ENCODE measurements at regions not wholly inside any gene's neighbourhood (a gene's known extent, or its start where the extent isn't known, plus 50 kb on each side); places are given as distances from the start of the nearest gene placed in this dataset.

DNA sequence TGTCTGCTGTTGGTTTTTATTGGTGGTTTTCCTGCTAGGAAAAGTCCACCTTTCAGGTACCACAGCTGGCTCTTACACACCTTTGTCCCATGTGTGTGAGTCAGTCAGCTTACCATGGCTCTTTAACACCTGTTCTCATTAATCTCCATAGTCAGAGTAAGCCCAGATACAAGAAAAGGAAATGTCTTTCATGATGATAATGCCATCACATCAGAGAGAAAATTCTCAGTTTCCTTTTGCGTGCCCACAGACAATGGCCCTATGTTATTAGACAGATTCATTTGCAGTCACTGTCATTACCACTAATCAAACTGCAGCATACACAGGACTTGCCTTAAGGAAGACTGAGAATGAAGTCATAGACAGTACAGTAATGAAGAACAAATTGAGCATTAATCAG is 1583.6 kb upstream of the LRRTM3 start:
- DNase-seq, result no peak
- Histone ChIP-seq H3K79me2 (ENCODE audit: control insufficient read depth, insufficient read depth, low read length) (no peaks in the 10 kb centered on the region), H3K4me3 (ENCODE audit: control extremely low read depth in 1 of 5, extremely low read depth in 1 of 5, insufficient read depth in 1 of 5, low read depth in 2 of 5, low read length in 4 of 5) (no peak overlapping the region), H2AFZ (ENCODE audit: insufficient read depth, low read depth, low read length, poor library complexity, severe bottlenecking) (no peak overlapping the region), H3K4me2 (replicated peaks; ENCODE audit: low read depth, low read length, poor library complexity, severe bottlenecking) (no peak overlapping the region), H3K36me3 (replicated peaks in 1 of 2; ENCODE audit: control extremely low read depth in 1 of 2, control insufficient read depth in 1 of 2, extremely low read depth in 1 of 2, insufficient read depth in 2 of 2, low read length in 1 of 2) (no peaks in the 10 kb centered on the region), H3K9me3 (ENCODE audit: control extremely low read depth in 1 of 3, control insufficient read depth in 2 of 3, insufficient read depth in 1 of 3, low read length in 2 of 3) (no peaks in the 10 kb centered on the region), H3K27ac (ENCODE audit: low read length in 2 of 2) (no peak overlapping the region), H3K4me1 (ENCODE audit: control insufficient read depth in 2 of 2, insufficient read depth in 2 of 2, low read length in 2 of 2) (no peaks in the 10 kb centered on the region), H4K20me1 (ENCODE audit: control insufficient read depth, insufficient read depth, low read length, poor library complexity, severe bottlenecking) (no peaks in the 10 kb centered on the region), H3K27me3 (replicated peaks in 1 of 4; ENCODE audit: control extremely low read depth in 1 of 4, control insufficient read depth in 3 of 4, insufficient read depth in 4 of 4, low read length in 3 of 4) (no peaks in the 10 kb centered on the region), H3K9ac (ENCODE audit: low read length) (no peak overlapping the region)
- Mint-ChIP-seq H3K9me3 (ENCODE audit: insufficient read depth) (no peaks in the 10 kb centered on the region), H3K4me1 (no peaks in the 10 kb centered on the region), H3K4me3 (no peak overlapping the region), H3K27me3 (no peaks in the 10 kb centered on the region), H3K27ac (no peak overlapping the region)
- WGBS (ENCODE audit: insufficient coverage), result no CpG with 5 or more reads among the region's 1 CpG
- TF ChIP-seq, protein P1, sequence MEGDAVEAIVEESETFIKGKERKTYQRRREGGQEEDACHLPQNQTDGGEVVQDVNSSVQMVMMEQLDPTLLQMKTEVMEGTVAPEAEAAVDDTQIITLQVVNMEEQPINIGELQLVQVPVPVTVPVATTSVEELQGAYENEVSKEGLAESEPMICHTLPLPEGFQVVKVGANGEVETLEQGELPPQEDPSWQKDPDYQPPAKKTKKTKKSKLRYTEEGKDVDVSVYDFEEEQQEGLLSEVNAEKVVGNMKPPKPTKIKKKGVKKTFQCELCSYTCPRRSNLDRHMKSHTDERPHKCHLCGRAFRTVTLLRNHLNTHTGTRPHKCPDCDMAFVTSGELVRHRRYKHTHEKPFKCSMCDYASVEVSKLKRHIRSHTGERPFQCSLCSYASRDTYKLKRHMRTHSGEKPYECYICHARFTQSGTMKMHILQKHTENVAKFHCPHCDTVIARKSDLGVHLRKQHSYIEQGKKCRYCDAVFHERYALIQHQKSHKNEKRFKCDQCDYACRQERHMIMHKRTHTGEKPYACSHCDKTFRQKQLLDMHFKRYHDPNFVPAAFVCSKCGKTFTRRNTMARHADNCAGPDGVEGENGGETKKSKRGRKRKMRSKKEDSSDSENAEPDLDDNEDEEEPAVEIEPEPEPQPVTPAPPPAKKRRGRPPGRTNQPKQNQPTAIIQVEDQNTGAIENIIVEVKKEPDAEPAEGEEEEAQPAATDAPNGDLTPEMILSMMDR (IDR thresholded peaks at IDR 0.05), result no peak
- ChIA-PET POLR2A (no interaction called here), CTCF (no interaction called here)
- no peak for ATAC-seq (ENCODE audit: low read depth)
- intact Hi-C loops (cut with micrococcal nuclease), result no loop called here

DNA sequence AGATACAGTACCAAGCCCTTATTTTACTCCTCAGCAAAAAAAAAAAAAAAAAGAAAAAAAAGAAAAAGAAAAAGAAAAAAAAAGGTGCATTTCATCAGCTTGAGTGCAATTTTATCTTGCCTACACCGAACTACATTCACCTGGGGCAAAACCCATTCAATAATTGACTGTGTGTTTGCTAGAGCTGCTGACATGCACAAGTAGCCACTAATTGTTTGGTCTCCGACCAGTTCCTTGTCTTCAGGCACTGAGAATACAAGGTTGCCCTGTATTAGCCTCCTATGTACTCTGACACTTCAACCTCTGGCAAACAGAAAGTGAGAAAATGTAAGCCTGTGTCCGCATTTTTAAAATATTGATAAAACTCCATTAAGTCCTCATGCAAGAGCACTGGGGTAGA is 1579.4 kb upstream of the LRRTM3 start:
- Histone ChIP-seq H3K4me1 (ENCODE audit: control insufficient read depth in 2 of 2, insufficient read depth in 2 of 2, low read length in 2 of 2) (no peaks in the 10 kb centered on the region), H3K4me3 (ENCODE audit: control extremely low read depth in 1 of 5, extremely low read depth in 1 of 5, insufficient read depth in 1 of 5, low read depth in 2 of 5, low read length in 4 of 5) (no peak overlapping the region), H3K27me3 (replicated peaks in 1 of 4; ENCODE audit: control extremely low read depth in 1 of 4, control insufficient read depth in 3 of 4, insufficient read depth in 4 of 4, low read length in 3 of 4) (no peaks in the 10 kb centered on the region), H2AFZ (ENCODE audit: insufficient read depth, low read depth, low read length, poor library complexity, severe bottlenecking) (no peak overlapping the region), H3K36me3 (replicated peaks in 1 of 2; ENCODE audit: control extremely low read depth in 1 of 2, control insufficient read depth in 1 of 2, extremely low read depth in 1 of 2, insufficient read depth in 2 of 2, low read length in 1 of 2) (no peaks in the 10 kb centered on the region), H3K9me3 (ENCODE audit: control extremely low read depth in 1 of 3, control insufficient read depth in 2 of 3, insufficient read depth in 1 of 3, low read length in 2 of 3) (no peaks in the 10 kb centered on the region), H3K27ac (ENCODE audit: low read length in 2 of 2) (no peak overlapping the region), H3K4me2 (replicated peaks; ENCODE audit: low read depth, low read length, poor library complexity, severe bottlenecking) (no peak overlapping the region), H3K9ac (ENCODE audit: low read length) (no peak overlapping the region), H4K20me1 (ENCODE audit: control insufficient read depth, insufficient read depth, low read length, poor library complexity, severe bottlenecking) (no peaks in the 10 kb centered on the region), H3K79me2 (ENCODE audit: control insufficient read depth, insufficient read depth, low read length) (no peaks in the 10 kb centered on the region)
- intact Hi-C loops (cut with micrococcal nuclease), result no loop called here
- Mint-ChIP-seq H3K27ac (no peak overlapping the region), H3K9me3 (ENCODE audit: insufficient read depth) (no peaks in the 10 kb centered on the region), H3K27me3 (no peaks in the 10 kb centered on the region), H3K4me3 (no peak overlapping the region), H3K4me1 (no peaks in the 10 kb centered on the region)
- CTCF ChIA-PET, result no interaction called here
- whole genome bisulfite sequencing (ENCODE audit: insufficient coverage), result 67% methylated on average over 1 of the region's 3 CpGs
- TF ChIP-seq EZH2 (IDR thresholded peaks at IDR 0.05; ENCODE audit: borderline replicate concordance, insufficient read depth, low read depth, low read length, poor library complexity, severe bottlenecking), result no peak
- TF ChIP-seq, protein P1 (IDR thresholded peaks at IDR 0.05), result no peak
- DNase-seq (no peak), ATAC-seq (ENCODE audit: low read depth) (no peak)
- POLR2A ChIA-PET, result no interaction called here

Data from B cell (primary cell).